ENCODE measurements at regions not wholly inside any gene's neighbourhood (a gene's known extent, or its start where the extent isn't known, plus 50 kb on each side); places are given as distances from the start of the nearest gene placed in this dataset.

DNA sequence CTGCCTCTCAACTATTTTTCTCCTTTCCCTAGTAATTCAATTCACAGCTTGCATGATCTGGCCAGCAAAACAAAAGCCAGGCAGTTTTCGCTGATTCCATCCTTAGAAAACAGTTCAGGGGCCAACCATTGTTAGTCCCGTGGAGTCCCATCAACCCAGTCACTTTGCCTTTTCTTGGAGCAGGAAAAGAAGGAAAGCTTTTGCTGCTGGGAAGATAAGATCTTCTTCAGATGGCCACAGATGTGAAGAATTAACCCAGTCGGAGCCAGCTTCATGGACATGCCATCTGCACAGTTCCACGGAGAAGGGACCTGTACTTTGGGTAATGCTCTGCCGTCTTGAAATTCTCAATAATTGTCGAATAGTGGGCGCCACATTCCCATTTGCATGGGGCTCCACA, 76.9 kb upstream of the TSHZ2 start:
- Histone ChIP-seq H3K27me3 (no peaks in the 10 kb centered on the region), H3K4me3 (no peak overlapping the region), H3K9me3 (no peaks in the 10 kb centered on the region), H3K4me1 (no peaks in the 10 kb centered on the region), H3K36me3 (no peaks in the 10 kb centered on the region), H3K27ac (no peak overlapping the region)
- TF ChIP-seq POLR2AphosphoS5 (IDR thresholded peaks at IDR 0.05), result no peak
- 71 to 79% methylated on average over 7 of the region's 7 CpGs for WGBS, 2 donors (ENCODE audit: low coverage in 1 of 2)
- no peak for ATAC-seq

DNA sequence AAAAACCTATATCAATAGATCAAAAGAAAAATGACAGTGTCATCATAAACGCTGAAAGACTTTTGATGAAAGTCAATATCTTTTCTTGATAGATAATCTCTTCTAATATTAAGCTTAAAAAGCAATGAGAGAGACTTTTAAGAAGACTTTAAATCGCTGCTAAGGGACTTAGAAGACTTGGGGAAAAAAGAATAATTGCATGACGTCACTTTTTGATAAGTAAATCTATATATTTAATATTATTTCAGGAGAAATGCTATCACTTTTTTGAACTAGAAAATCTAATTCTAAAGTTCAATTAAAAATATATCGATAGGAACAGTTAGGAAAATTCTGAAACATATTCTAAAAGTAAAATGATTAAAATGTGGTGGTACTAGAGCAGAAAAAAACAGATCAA, 78.7 kb upstream of the TSHZ2 start:
- Histone ChIP-seq H3K4me1 (no peaks in the 10 kb centered on the region), H3K27ac (no peak overlapping the region), H3K36me3 (no peaks in the 10 kb centered on the region), H3K4me3 (no peak overlapping the region), H3K27me3 (no peaks in the 10 kb centered on the region), H3K9me3 (no peaks in the 10 kb centered on the region)
- TF ChIP-seq, protein P1, sequence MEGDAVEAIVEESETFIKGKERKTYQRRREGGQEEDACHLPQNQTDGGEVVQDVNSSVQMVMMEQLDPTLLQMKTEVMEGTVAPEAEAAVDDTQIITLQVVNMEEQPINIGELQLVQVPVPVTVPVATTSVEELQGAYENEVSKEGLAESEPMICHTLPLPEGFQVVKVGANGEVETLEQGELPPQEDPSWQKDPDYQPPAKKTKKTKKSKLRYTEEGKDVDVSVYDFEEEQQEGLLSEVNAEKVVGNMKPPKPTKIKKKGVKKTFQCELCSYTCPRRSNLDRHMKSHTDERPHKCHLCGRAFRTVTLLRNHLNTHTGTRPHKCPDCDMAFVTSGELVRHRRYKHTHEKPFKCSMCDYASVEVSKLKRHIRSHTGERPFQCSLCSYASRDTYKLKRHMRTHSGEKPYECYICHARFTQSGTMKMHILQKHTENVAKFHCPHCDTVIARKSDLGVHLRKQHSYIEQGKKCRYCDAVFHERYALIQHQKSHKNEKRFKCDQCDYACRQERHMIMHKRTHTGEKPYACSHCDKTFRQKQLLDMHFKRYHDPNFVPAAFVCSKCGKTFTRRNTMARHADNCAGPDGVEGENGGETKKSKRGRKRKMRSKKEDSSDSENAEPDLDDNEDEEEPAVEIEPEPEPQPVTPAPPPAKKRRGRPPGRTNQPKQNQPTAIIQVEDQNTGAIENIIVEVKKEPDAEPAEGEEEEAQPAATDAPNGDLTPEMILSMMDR (IDR thresholded peaks at IDR 0.05), result no peak
- no peak for TF ChIP-seq EP300 (IDR thresholded peaks at IDR 0.05)
- no peak for TF ChIP-seq POLR2AphosphoS5 (IDR thresholded peaks at IDR 0.05)
- no peak for TF ChIP-seq POLR2A (IDR thresholded peaks at IDR 0.05)
- WGBS, 2 donors (ENCODE audit: low coverage in 1 of 2), result 83 to 92% methylated on average over 4 of the region's 4 CpGs
- ATAC-seq, result no peak

DNA sequence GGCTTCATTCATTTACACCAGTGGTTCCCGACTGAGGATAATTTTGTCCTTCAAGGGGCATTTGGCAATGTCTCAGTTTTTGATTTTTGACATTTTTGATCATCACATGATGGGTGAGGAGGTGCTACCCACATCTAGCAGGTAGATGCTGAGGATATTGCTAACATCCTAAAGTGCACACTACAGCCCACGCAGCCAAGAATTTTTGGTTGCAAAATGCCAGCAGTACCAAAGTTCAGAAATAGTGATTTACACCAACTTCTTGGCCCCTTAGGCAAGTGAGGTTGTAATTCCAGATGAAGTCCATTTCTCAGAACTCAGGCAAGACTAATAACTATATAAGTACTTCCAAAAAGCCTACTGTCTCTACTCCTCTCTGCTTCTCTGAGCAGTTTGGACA, 80.1 kb upstream of the TSHZ2 start:
- H3K36me3 ChIP-seq, result no peaks in the 10 kb centered on the region
- no peaks in the 10 kb centered on the region for H3K4me1 ChIP-seq
- WGBS, 2 donors (ENCODE audit: low coverage in 1 of 2), result 69 to 96% methylated on average over 2 of the region's 2 CpGs
- TF ChIP-seq EP300 (IDR thresholded peaks at IDR 0.05) (no peak), POLR2A (IDR thresholded peaks at IDR 0.05) (no peak), POLR2AphosphoS5 (IDR thresholded peaks at IDR 0.05) (no peak)
- TF ChIP-seq, protein P1 (IDR thresholded peaks at IDR 0.05), result no peak
- no peak overlapping the region for H3K4me3 ChIP-seq
- no peak overlapping the region for H3K27ac ChIP-seq
- H3K27me3 ChIP-seq, result no peaks in the 10 kb centered on the region
- no peaks in the 10 kb centered on the region for H3K9me3 ChIP-seq
- no peak for ATAC-seq

DNA sequence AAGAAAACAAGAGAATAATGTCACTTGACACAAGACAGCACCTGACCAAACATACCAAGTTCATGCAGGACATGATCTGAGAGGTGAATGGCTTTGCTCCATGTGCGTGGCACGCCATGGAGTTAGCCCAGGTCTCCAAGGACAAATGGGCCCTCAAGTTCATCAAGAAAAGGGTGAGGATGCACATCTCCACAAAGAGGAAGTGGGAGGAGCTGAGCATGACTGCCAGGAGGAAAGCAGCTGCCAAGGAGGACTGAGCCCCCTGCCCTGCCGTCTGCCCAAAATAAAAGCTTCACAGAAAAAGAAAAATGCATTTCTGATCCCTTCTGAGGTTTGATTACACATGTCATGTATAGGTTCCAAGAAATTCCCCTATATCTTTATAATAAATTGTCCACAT, 82.0 kb upstream of the TSHZ2 start:
- Histone ChIP-seq H3K27ac (no peak overlapping the region), H3K36me3 (no peaks in the 10 kb centered on the region), H3K9me3 (no peaks in the 10 kb centered on the region), H3K27me3 (no peaks in the 10 kb centered on the region), H3K4me1 (no peaks in the 10 kb centered on the region), H3K4me3 (no peak overlapping the region)
- 70% methylated on average over 3 of the region's 3 CpGs; no CpG with 5 or more reads in 1 of the 2 donors for WGBS, 2 donors (ENCODE audit: low coverage in 1 of 2)
- no peak for TF ChIP-seq POLR2A (IDR thresholded peaks at IDR 0.05)
- no peak for TF ChIP-seq POLR2AphosphoS5 (IDR thresholded peaks at IDR 0.05)
- no peak for TF ChIP-seq EP300 (IDR thresholded peaks at IDR 0.05)
- TF ChIP-seq, protein P1 (IDR thresholded peaks at IDR 0.05), result no peak
- no peak for ATAC-seq

- no peaks in the 10 kb centered on the region for H3K4me1 ChIP-seq
- TF ChIP-seq, protein P1 (IDR thresholded peaks at IDR 0.05), result no peak
- TF ChIP-seq EP300 (IDR thresholded peaks at IDR 0.05) (no peak), POLR2AphosphoS5 (IDR thresholded peaks at IDR 0.05) (no peak), POLR2A (IDR thresholded peaks at IDR 0.05) (no peak)
- no peaks in the 10 kb centered on the region for H3K9me3 ChIP-seq
- no peaks in the 10 kb centered on the region for H3K36me3 ChIP-seq
- H3K4me3 ChIP-seq, result no peak overlapping the region
- 53 to 54% methylated on average over 3 to 4 of the region's 4 CpGs for WGBS, 2 donors (ENCODE audit: low coverage in 1 of 2)
- ATAC-seq, result no peak
- no peaks in the 10 kb centered on the region for H3K27me3 ChIP-seq
- H3K27ac ChIP-seq, result no peak overlapping the region
These were observed 82.9 kb upstream of the TSHZ2 start for GRCh38 chr20:52889225-52889624.

Data from gastroesophageal sphincter (tissue), 4 donors.